Osteoblast (primary cell): ENCODE measurements at regions not wholly inside any gene's neighbourhood (a gene's known extent, or its start where the extent isn't known, plus 50 kb on each side); places are given as distances from the start of the nearest gene placed in this dataset.

Source experiments
- DNase-seq: peaks from one replicate; pipeline ENCODE4 v3.0.0; 2011; ENCODE audit warnings: low spot score, mixed read lengths; ENCODE audit not compliant: insufficient read length; ENCODE audit errors: missing footprints
- H2AFZ ChIP-seq: 2 replicates; pipeline ENCODE4 v1.6.0; 2011; ENCODE audit warnings: mild to moderate bottlenecking, low read length
- H3K27ac ChIP-seq: 2 replicates; pipeline ENCODE4 v1.5.1; 2011; ENCODE audit warnings: mild to moderate bottlenecking, low read depth, low read length, moderate library complexity
- H3K27me3 ChIP-seq: 2 replicates; pipeline ENCODE4 v1.6.0; 2012; ENCODE audit warnings: mild to moderate bottlenecking, control low read depth, inconsistent platforms, low read length, moderate library complexity; ENCODE audit not compliant: insufficient read depth
- H3K36me3 ChIP-seq: 2 replicates; pipeline ENCODE4 v1.5.1; 2011; ENCODE audit warnings: mild to moderate bottlenecking, low read length, control low read depth, moderate library complexity; ENCODE audit not compliant: insufficient read depth
- H3K4me1 ChIP-seq: 2 replicates; pipeline ENCODE4 v1.5.1; 2011; ENCODE audit warnings: mild to moderate bottlenecking, low read length, control low read depth, moderate library complexity; ENCODE audit not compliant: insufficient read depth
- H3K4me2 ChIP-seq: 2 replicates; pipeline ENCODE4 v1.6.0; 2011; ENCODE audit warnings: mild to moderate bottlenecking, low read length; ENCODE audit not compliant: insufficient read depth
- H3K4me3 ChIP-seq: fragments of 200-600 bp; sonication (generic); 3 replicates; pipeline ENCODE4 v1.5.1; 2012; ENCODE audit warnings: mild to moderate bottlenecking, low read length, inconsistent platforms; ENCODE audit not compliant: insufficient read depth
- H3K79me2 ChIP-seq: 2 replicates; pipeline ENCODE4 v1.6.0; 2012; ENCODE audit warnings: mild to moderate bottlenecking, low read length, control low read depth, inconsistent platforms; ENCODE audit not compliant: insufficient read depth
- H3K9me3 ChIP-seq: 2 replicates; pipeline ENCODE4 v1.5.1; 2011; ENCODE audit warnings: low read depth, low read length, control low read depth
- H4K20me1 ChIP-seq: 2 replicates; pipeline ENCODE4 v1.6.0; 2012; ENCODE audit warnings: mild to moderate bottlenecking, low read length, control low read depth; ENCODE audit not compliant: insufficient read depth
- CTCF ChIP-seq: IDR thresholded peaks from 2 replicates; pipeline ENCODE4 v1.5.1; 2011; ENCODE audit warnings: mild to moderate bottlenecking, low read depth, low read length, moderate library complexity; ENCODE audit errors: extremely low read depth

- no peaks in the 10 kb centered on the region for H3K9me3 ChIP-seq
- TF ChIP-seq CTCF, result no peak
- H3K4me3 ChIP-seq, result no peak overlapping the region
- no peak for DNase-seq
- no peak overlapping the region for H2AFZ ChIP-seq
- H3K27ac ChIP-seq, result no peak overlapping the region
- no peaks in the 10 kb centered on the region for H3K79me2 ChIP-seq
- no peaks in the 10 kb centered on the region for H3K27me3 ChIP-seq
- no peak overlapping the region for H3K4me2 ChIP-seq
- H4K20me1 ChIP-seq, result no peaks in the 10 kb centered on the region
- no peaks in the 10 kb centered on the region for H3K36me3 ChIP-seq
- peaks cover 3% of the 10 kb centered on the region for H3K4me1 ChIP-seq
Observed at GRCh38 chr11:60629399-60629798, 70.0 kb upstream of the MS4A8 start.

- Histone ChIP-seq H3K4me2 (no peak overlapping the region), H4K20me1 (no peaks in the 10 kb centered on the region), H3K27me3 (no peaks in the 10 kb centered on the region), H3K9me3 (no peaks in the 10 kb centered on the region), H3K4me3 (no peak overlapping the region), H3K36me3 (no peaks in the 10 kb centered on the region), H3K79me2 (no peaks in the 10 kb centered on the region), H3K4me1 (no peaks in the 10 kb centered on the region), H2AFZ (no peak overlapping the region), H3K27ac (no peak overlapping the region)
- no peak for TF ChIP-seq CTCF
- no peak for DNase-seq
Observed at GRCh38 chr11:60631944-60632343, 67.5 kb upstream of the MS4A8 start.

- Histone ChIP-seq H3K79me2 (no peaks in the 10 kb centered on the region), H3K36me3 (no peaks in the 10 kb centered on the region), H3K4me3 (no peak overlapping the region), H3K9me3 (no peaks in the 10 kb centered on the region), H3K27me3 (no peaks in the 10 kb centered on the region), H3K27ac (no peak overlapping the region), H3K4me2 (no peak overlapping the region), H4K20me1 (no peaks in the 10 kb centered on the region), H2AFZ (no peak overlapping the region), H3K4me1 (no peaks in the 10 kb centered on the region)
- DNase-seq, result no peak
- TF ChIP-seq CTCF, result no peak
Observed at GRCh38 chr11:60633645-60634044, 65.8 kb upstream of the MS4A8 start.

GRCh38 chr11:60634126-60634525 is 65.3 kb upstream of the MS4A8 start:
- Histone ChIP-seq H3K36me3 (no peaks in the 10 kb centered on the region), H3K4me2 (no peak overlapping the region), H3K27me3 (no peaks in the 10 kb centered on the region), H3K9me3 (no peaks in the 10 kb centered on the region), H3K79me2 (no peaks in the 10 kb centered on the region), H2AFZ (no peak overlapping the region), H3K4me1 (no peaks in the 10 kb centered on the region), H4K20me1 (no peaks in the 10 kb centered on the region), H3K4me3 (no peak overlapping the region), H3K27ac (no peak overlapping the region)
- no peak for DNase-seq
- TF ChIP-seq CTCF, result peak; percentile 13
